Neural progenitor cell (in vitro differentiated cells): ENCODE measurements at regions not wholly inside any gene's neighbourhood (a gene's known extent, or its start where the extent isn't known, plus 50 kb on each side); places are given as distances from the start of the nearest gene placed in this dataset.

ENCODE experiments used
- EZH2 ChIP-seq: fragments of 200-600 bp; sonication (generic); IDR thresholded peaks from 2 replicates; pipeline ENCODE4 v1.6.1; 2017; ENCODE audit warnings: antibody characterized with exemption, mild to moderate bottlenecking, moderate library complexity
- TF ChIP-seq, protein P1 (sequence below): fragments of 200-600 bp; sonication (generic); IDR thresholded peaks from 2 replicates; pipeline ENCODE4 v1.5.1; 2017; ENCODE audit warnings: antibody characterized with exemption, mild to moderate bottlenecking

- TF ChIP-seq, protein P1, sequence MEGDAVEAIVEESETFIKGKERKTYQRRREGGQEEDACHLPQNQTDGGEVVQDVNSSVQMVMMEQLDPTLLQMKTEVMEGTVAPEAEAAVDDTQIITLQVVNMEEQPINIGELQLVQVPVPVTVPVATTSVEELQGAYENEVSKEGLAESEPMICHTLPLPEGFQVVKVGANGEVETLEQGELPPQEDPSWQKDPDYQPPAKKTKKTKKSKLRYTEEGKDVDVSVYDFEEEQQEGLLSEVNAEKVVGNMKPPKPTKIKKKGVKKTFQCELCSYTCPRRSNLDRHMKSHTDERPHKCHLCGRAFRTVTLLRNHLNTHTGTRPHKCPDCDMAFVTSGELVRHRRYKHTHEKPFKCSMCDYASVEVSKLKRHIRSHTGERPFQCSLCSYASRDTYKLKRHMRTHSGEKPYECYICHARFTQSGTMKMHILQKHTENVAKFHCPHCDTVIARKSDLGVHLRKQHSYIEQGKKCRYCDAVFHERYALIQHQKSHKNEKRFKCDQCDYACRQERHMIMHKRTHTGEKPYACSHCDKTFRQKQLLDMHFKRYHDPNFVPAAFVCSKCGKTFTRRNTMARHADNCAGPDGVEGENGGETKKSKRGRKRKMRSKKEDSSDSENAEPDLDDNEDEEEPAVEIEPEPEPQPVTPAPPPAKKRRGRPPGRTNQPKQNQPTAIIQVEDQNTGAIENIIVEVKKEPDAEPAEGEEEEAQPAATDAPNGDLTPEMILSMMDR: no peak
- no peak for TF ChIP-seq EZH2
Measured at GRCh38 chr6:9503111-9503761, 911.6 kb downstream of the TFAP2A start.
